Heart left ventricle (tissue), 13 donors: ENCODE measurements at regions not wholly inside any gene's neighbourhood (a gene's known extent, or its start where the extent isn't known, plus 50 kb on each side); places are given as distances from the start of the nearest gene placed in this dataset.

Experiments used
- CTCF ChIP-seq, 12 donors: fragments of 200-600 bp; sonication (generic) in 4 of 12; IDR thresholded peaks; one replicate each; pipeline versions ENCODE4 v1.5.0 to v1.8.0; 2018 to 2022; ENCODE audit warnings: antibody characterized with exemption in 12 of 12, mild to moderate bottlenecking in 5 of 12
- POLR2A ChIP-seq, 2 donors: fragments of 450-650 bp; IDR thresholded peaks; one replicate each; pipeline ENCODE4 v1.6.1; 2017; ENCODE audit warnings: antibody characterized with exemption in 2 of 2, mild to moderate bottlenecking in 2 of 2, moderate library complexity in 2 of 2
- donor health status: ischemic (EF 13 %, LVEDD 7.1; RV severe dilation, severe dysfunction).
- donor health status: DM: no; HTN: yes; CAD: no.
- donor health status: DM: no; HTN: no; CAD: no.
- donor health status: ischemic (EF 25% LVEDD 6.9; RV normal size, moderate dysfunction).
- donor health status: ischemic (EF 25% LVEDD 5.7; RV mildly dilated, moderate dysfunction).
- donor health status: ischemic (EF 35%, LVEDD 5.7; RV mildly dilated, moderate dysfunction).
- donor health status: nonischemic (EF 11% LVEDD 7.7; RV severe dilation, severe dysfunction).
- donor health status: DM: yes; HTN: yes; CAD: no.
- donor health status: PGD.
- donor health status: ischemic (EF 29% LVEDD 5.4; RV normal size, mild dysfunction).
- donor health status: nonischemic (EF 23%, LVEDD 6.1; RV moderate dilation, normal function).

- TF ChIP-seq CTCF (IDR thresholded peaks at IDR 0.05), result no peak
- TF ChIP-seq POLR2A (IDR thresholded peaks at IDR 0.05), result no peak
These were observed 241.9 kb upstream of the SYT1 start for GRCh38 chr12:78622529-78623195.
